OCI-LY1 (cell line): ENCODE measurements at regions not wholly inside any gene's neighbourhood (a gene's known extent, or its start where the extent isn't known, plus 50 kb on each side); places are given as distances from the start of the nearest gene placed in this dataset.

Source experiments
- EZH2 ChIP-seq: fragments of 200-600 bp; sonication (generic), shearing (Covaris generic); IDR thresholded peaks from 2 replicates; pipeline ENCODE4 v1.8.0; 2017; ENCODE audit warnings: borderline replicate concordance, mixed run types, mild to moderate bottlenecking, antibody characterized with exemption, low read length, moderate library complexity, mixed read lengths
- TF ChIP-seq, protein P1 (sequence below): fragments of 200-600 bp; sonication (generic), shearing (Covaris generic); IDR thresholded peaks from 2 replicates; pipeline ENCODE4 v1.5.1; 2017; ENCODE audit warnings: mild to moderate bottlenecking, antibody characterized with exemption, low read length, moderate library complexity, mixed read lengths

DNA sequence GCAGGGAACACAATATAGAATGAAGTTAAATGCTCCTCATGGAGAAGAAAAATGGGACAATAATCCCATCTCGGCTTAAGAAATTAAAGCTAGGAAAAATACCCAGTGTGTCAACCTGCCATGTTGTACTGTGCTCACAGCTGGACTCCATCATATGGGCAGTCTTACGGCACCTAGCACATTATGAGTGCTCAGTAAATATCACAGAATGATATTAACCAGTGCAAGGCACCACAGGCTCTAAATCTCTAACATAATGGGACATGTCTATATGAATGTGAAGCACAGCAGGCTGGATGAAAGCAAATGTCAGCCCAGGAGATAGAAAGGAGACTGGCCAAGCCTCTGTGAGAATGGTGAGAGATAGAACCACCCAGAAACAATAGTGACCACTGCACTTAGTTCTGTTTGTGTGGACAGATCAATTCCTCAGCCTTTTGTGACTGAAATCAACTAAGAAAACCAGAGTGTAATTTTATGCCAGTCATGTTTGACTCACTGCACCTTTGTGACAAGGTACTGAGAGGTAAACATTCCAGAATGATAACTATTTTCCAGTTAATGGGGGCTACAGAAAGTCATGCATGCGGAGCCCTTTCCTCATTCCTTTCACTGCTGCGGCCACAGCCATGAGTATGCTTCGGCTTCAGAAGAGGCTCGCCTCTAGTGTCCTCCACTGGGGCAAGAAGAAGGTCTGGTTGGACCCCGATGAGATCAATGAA lies 140.4 kb upstream of the CDH6 start:
- TF ChIP-seq, protein P1, sequence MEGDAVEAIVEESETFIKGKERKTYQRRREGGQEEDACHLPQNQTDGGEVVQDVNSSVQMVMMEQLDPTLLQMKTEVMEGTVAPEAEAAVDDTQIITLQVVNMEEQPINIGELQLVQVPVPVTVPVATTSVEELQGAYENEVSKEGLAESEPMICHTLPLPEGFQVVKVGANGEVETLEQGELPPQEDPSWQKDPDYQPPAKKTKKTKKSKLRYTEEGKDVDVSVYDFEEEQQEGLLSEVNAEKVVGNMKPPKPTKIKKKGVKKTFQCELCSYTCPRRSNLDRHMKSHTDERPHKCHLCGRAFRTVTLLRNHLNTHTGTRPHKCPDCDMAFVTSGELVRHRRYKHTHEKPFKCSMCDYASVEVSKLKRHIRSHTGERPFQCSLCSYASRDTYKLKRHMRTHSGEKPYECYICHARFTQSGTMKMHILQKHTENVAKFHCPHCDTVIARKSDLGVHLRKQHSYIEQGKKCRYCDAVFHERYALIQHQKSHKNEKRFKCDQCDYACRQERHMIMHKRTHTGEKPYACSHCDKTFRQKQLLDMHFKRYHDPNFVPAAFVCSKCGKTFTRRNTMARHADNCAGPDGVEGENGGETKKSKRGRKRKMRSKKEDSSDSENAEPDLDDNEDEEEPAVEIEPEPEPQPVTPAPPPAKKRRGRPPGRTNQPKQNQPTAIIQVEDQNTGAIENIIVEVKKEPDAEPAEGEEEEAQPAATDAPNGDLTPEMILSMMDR = no peak
- TF ChIP-seq EZH2 = no peak
